ENCODE measurements at regions not wholly inside any gene's neighbourhood (a gene's known extent, or its start where the extent isn't known, plus 50 kb on each side); places are given as distances from the start of the nearest gene placed in this dataset.

DNA sequence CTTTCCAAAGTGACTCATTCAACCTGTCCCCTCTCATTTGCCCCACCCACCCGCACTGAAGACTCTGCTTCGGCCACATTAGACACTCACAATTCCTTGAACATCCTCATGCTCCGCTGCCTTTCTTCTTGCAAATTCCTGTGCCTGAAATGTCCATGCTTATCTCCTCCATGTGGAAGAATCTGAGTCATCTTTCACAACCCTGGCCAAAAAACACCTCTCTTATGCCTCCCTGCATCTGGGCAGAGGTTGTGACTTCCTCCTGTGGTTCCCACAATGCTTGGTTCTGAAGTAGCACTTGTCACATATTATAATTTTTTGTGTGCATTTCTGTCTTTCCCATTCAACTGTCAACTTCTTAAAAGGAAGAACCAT, 238.6 kb downstream of the ENC1 start:
- no peak overlapping the region for H3K4me3 Mint-ChIP-seq (ENCODE audit: unreplicated experiment)
- peak overlapping the region; percentile 64 for H3K27ac Mint-ChIP-seq (ENCODE audit: unreplicated experiment)
- H3K9me3 Mint-ChIP-seq (ENCODE audit: unreplicated experiment), result peaks cover 5% of the 10 kb centered on the region
- peaks cover 6% of the 10 kb centered on the region for H3K27me3 Mint-ChIP-seq (ENCODE audit: unreplicated experiment)
- DNase-seq, result no peak
- no peak for TF ChIP-seq CTCF (IDR thresholded peaks at IDR 0.05; ENCODE audit: partially characterized antibody, unreplicated experiment)
- H3K36me3 Mint-ChIP-seq (ENCODE audit: unreplicated experiment), result no peaks in the 10 kb centered on the region
- H3K4me1 Mint-ChIP-seq (ENCODE audit: low read depth, unreplicated experiment), result peaks cover 27% of the 10 kb centered on the region

GRCh38 chr5:74401281-74401945, 239.1 kb downstream of the ENC1 start:
- H3K4me1 Mint-ChIP-seq (ENCODE audit: low read depth, unreplicated experiment), result peaks cover 26% of the 10 kb centered on the region
- H3K27me3 Mint-ChIP-seq (ENCODE audit: unreplicated experiment), result peaks cover 6% of the 10 kb centered on the region
- no peak overlapping the region for H3K4me3 Mint-ChIP-seq (ENCODE audit: unreplicated experiment)
- no peak for DNase-seq
- H3K27ac Mint-ChIP-seq (ENCODE audit: unreplicated experiment), result no peak overlapping the region
- H3K9me3 Mint-ChIP-seq (ENCODE audit: unreplicated experiment), result peaks cover 5% of the 10 kb centered on the region
- no peaks in the 10 kb centered on the region for H3K36me3 Mint-ChIP-seq (ENCODE audit: unreplicated experiment)
- TF ChIP-seq CTCF (IDR thresholded peaks at IDR 0.05; ENCODE audit: partially characterized antibody, unreplicated experiment), result no peak

DNA sequence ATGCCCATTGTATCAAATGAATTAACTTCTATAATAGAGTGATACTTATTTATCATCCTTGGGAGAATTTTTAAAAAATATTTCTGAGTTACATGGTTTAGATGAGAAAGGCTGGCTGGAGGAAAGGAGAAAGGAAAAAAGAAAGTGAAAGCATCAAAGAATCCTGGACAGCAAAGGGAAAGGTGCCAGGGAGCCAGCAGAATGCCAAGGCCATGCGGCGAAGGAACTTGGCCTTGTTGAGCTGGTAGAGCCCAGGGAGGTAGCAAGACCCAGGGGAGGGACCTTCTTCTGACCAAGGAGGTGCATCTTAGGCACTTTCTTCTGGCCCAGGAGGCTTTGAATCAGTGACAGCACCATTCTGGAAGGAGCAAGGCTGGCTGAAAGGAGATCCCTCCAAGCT, 240.5 kb downstream of the ENC1 start:
- no peak for TF ChIP-seq CTCF (IDR thresholded peaks at IDR 0.05; ENCODE audit: partially characterized antibody, unreplicated experiment)
- Mint-ChIP-seq H3K27ac (ENCODE audit: unreplicated experiment) (no peak overlapping the region), H3K4me1 (ENCODE audit: low read depth, unreplicated experiment) (peaks cover 26% of the 10 kb centered on the region), H3K4me3 (ENCODE audit: unreplicated experiment) (no peak overlapping the region), H3K9me3 (ENCODE audit: unreplicated experiment) (peaks cover 5% of the 10 kb centered on the region), H3K36me3 (ENCODE audit: unreplicated experiment) (no peaks in the 10 kb centered on the region), H3K27me3 (ENCODE audit: unreplicated experiment) (peaks cover 4% of the 10 kb centered on the region)
- no peak for DNase-seq

DNA sequence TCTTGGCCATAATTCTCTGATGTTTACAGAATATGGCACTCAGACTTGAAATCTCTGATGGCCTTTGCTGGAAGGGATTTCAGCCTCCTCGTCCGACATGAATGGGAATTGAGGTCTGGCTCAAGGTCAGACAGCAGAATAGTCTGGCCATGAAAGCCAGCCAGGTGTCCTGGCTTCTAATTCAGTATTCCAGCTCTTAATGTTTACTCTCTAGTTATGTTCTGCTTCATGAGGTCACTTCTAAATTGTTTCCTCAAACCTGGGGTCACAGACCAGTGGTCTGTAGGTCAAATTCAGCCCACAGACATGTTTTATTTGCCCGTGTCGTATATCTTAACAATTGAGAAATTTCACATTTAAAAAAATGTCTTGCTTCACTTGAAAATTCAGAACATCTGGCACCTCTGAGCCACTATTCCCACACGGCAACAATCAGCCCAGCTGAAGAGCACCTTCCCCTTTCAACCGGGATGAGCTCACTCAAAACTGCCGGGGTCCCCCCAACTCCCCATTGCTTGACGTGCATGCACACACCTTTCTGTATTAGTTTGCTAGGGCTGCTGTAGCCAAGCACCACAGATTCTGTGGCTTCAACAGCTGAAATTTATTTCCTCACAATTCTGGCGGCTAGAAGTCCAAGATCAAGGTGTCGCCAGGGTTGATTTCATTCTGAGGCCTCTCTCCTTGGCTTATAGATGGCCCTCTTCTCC, 243.5 kb downstream of the ENC1 start:
- no peak overlapping the region for H3K4me3 Mint-ChIP-seq (ENCODE audit: unreplicated experiment)
- H3K27me3 Mint-ChIP-seq (ENCODE audit: unreplicated experiment), result peaks cover 4% of the 10 kb centered on the region
- H3K36me3 Mint-ChIP-seq (ENCODE audit: unreplicated experiment), result no peaks in the 10 kb centered on the region
- DNase-seq, result no peak
- no peak overlapping the region for H3K27ac Mint-ChIP-seq (ENCODE audit: unreplicated experiment)
- peaks cover 23% of the 10 kb centered on the region for H3K4me1 Mint-ChIP-seq (ENCODE audit: low read depth, unreplicated experiment)
- no peak for TF ChIP-seq CTCF (IDR thresholded peaks at IDR 0.05; ENCODE audit: partially characterized antibody, unreplicated experiment)
- peaks cover 5% of the 10 kb centered on the region for H3K9me3 Mint-ChIP-seq (ENCODE audit: unreplicated experiment)
